ENCODE measurements at regions not wholly inside any gene's neighbourhood (a gene's known extent, or its start where the extent isn't known, plus 50 kb on each side); places are given as distances from the start of the nearest gene placed in this dataset.

GRCh38 chr5:112668911-112669310 lies 68.8 kb upstream of the APC start:
- TF ChIP-seq EZH2 (IDR thresholded peaks at IDR 0.05; ENCODE audit: borderline replicate concordance, low read depth, low read length, poor library complexity, severe bottlenecking) (no peak), CTCF (conservative IDR thresholded peaks at IDR 0.05; ENCODE audit: low read depth, low read length) (no peak)

Measured in A673 (cell line).